ENCODE measurements at regions not wholly inside any gene's neighbourhood (a gene's known extent, or its start where the extent isn't known, plus 50 kb on each side); places are given as distances from the start of the nearest gene placed in this dataset.

- no peak overlapping the region for H3K4me3 ChIP-seq (ENCODE audit: low read depth, low read length)
- TF ChIP-seq POLR2A (IDR thresholded peaks at IDR 0.05; ENCODE audit: extremely low read depth, insufficient read length), result no peak
- no peak for TF ChIP-seq MAX (IDR thresholded peaks at IDR 0.05; ENCODE audit: low read depth, low read length)
- no peak for TF ChIP-seq MYC (IDR thresholded peaks at IDR 0.05; ENCODE audit: low read depth, low read length)
- TF ChIP-seq CTCF (IDR thresholded peaks at IDR 0.05; ENCODE audit: low read depth, low read length), result no peak
- DNase-seq (ENCODE audit: low read depth), result no peak
These were observed 231.6 kb upstream of the RBFOX1 start for GRCh38 chr16:7101054-7101453.

DNA sequence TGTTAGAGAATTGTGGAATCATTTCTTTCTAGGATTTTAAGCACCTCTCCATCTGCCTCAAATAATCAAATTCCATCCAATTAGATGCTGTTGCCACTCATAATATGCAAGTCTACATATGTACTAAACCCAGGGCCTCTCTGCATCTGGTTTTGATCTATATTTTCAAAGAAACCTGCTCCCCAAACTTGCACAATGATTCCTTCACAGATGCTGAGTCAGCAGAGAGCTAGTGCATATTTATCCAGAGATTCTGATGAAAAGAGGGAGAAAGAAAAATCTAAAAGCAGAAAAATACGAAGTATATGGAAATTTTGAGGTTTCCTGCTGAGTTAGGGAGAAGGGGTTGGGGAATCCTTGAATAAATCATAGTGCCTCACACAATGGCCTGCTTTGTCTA, 235.1 kb upstream of the RBFOX1 start:
- TF ChIP-seq MYC (IDR thresholded peaks at IDR 0.05; ENCODE audit: low read depth, low read length) (no peak), MAX (IDR thresholded peaks at IDR 0.05; ENCODE audit: low read depth, low read length) (no peak), CTCF (IDR thresholded peaks at IDR 0.05; ENCODE audit: low read depth, low read length) (no peak), POLR2A (IDR thresholded peaks at IDR 0.05; ENCODE audit: extremely low read depth, insufficient read length) (no peak)
- no peak overlapping the region for H3K4me3 ChIP-seq (ENCODE audit: low read depth, low read length)
- no peak for DNase-seq (ENCODE audit: low read depth)

- no peak for DNase-seq (ENCODE audit: low read depth)
- TF ChIP-seq CTCF (IDR thresholded peaks at IDR 0.05; ENCODE audit: low read depth, low read length), result no peak
- no peak for TF ChIP-seq MYC (IDR thresholded peaks at IDR 0.05; ENCODE audit: low read depth, low read length)
- TF ChIP-seq MAX (IDR thresholded peaks at IDR 0.05; ENCODE audit: low read depth, low read length), result no peak
- no peak overlapping the region for H3K4me3 ChIP-seq (ENCODE audit: low read depth, low read length)
These were observed 239.1 kb upstream of the RBFOX1 start for GRCh38 chr16:7093511-7093910.

GRCh38 chr16:7090628-7091115, 242.0 kb upstream of the RBFOX1 start:
- H3K4me3 ChIP-seq (ENCODE audit: low read depth, low read length), result no peak overlapping the region
- no peak for TF ChIP-seq POLR2A (IDR thresholded peaks at IDR 0.05; ENCODE audit: extremely low read depth, insufficient read length)
- no peak for TF ChIP-seq CTCF (IDR thresholded peaks at IDR 0.05; ENCODE audit: low read depth, low read length)
- TF ChIP-seq MAX (IDR thresholded peaks at IDR 0.05; ENCODE audit: low read depth, low read length), result no peak
- no peak for TF ChIP-seq MYC (IDR thresholded peaks at IDR 0.05; ENCODE audit: low read depth, low read length)
- DNase-seq (ENCODE audit: low read depth), result no peak

DNA sequence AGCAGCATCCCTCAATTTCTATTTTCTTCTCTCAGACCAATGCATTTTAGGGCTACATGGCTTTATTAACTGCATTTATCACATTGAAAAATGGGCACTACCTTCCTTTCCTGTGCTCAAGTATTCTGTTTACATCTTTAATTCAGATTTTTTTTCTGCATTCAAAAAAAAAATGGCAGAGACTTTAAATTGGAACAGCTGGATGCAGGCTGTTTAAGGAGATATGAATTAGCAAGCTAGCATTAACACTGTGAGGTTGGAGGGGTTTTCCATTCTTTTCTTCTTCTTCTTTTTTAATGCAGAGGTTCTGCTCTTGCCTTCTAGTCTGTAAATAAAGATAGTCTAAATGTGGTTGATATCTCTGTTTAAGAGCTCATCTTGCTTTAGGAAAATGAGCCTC, 242.9 kb upstream of the RBFOX1 start:
- no peak for TF ChIP-seq CTCF (IDR thresholded peaks at IDR 0.05; ENCODE audit: low read depth, low read length)
- TF ChIP-seq MYC (IDR thresholded peaks at IDR 0.05; ENCODE audit: low read depth, low read length), result no peak
- TF ChIP-seq MAX (IDR thresholded peaks at IDR 0.05; ENCODE audit: low read depth, low read length), result no peak
- TF ChIP-seq POLR2A (IDR thresholded peaks at IDR 0.05; ENCODE audit: extremely low read depth, insufficient read length), result no peak
- DNase-seq (ENCODE audit: low read depth), result no peak
- no peak overlapping the region for H3K4me3 ChIP-seq (ENCODE audit: low read depth, low read length)

GRCh38 chr16:7088711-7089110, 243.9 kb upstream of the RBFOX1 start:
- no peak for DNase-seq (ENCODE audit: low read depth)
- TF ChIP-seq MAX (IDR thresholded peaks at IDR 0.05; ENCODE audit: low read depth, low read length), result no peak
- no peak for TF ChIP-seq POLR2A (IDR thresholded peaks at IDR 0.05; ENCODE audit: extremely low read depth, insufficient read length)
- no peak for TF ChIP-seq CTCF (IDR thresholded peaks at IDR 0.05; ENCODE audit: low read depth, low read length)
- no peak for TF ChIP-seq MYC (IDR thresholded peaks at IDR 0.05; ENCODE audit: low read depth, low read length)
- H3K4me3 ChIP-seq (ENCODE audit: low read depth, low read length), result no peak overlapping the region
